BLaER1 (cell line): ENCODE measurements at regions not wholly inside any gene's neighbourhood (a gene's known extent, or its start where the extent isn't known, plus 50 kb on each side); places are given as distances from the start of the nearest gene placed in this dataset.
"Not testable (repeated sequence)": the region's sequence is repeated elsewhere in the genome, so short reads cannot be mapped to it uniquely, and the experiment has no call there.

Experiments used
- H3K27ac ChIP-seq: shearing (Covaris generic); formaldehyde crosslinking; 2 replicates; pipeline ENCODE4 v1.8.1; 2022
- H3K27me3 ChIP-seq: shearing (Covaris generic); formaldehyde crosslinking; 2 replicates; pipeline ENCODE4 v1.8.1; 2022
- H3K36me3 ChIP-seq: shearing (Covaris generic); formaldehyde crosslinking; 2 replicates; pipeline ENCODE4 v1.8.1; 2022
- H3K4me1 ChIP-seq: shearing (Covaris generic); formaldehyde crosslinking; 2 replicates; pipeline ENCODE4 v1.8.1; 2022
- H3K4me2 ChIP-seq: shearing (Covaris generic); formaldehyde crosslinking; 2 replicates; pipeline ENCODE4 v1.8.1; 2022
- H3K4me3 ChIP-seq: shearing (Covaris generic); formaldehyde crosslinking; 2 replicates; pipeline ENCODE4 v1.8.1; 2022
- H3K9ac ChIP-seq: shearing (Covaris generic); formaldehyde crosslinking; 2 replicates; pipeline ENCODE4 v1.8.1; 2022
- H3K9me3 ChIP-seq: shearing (Covaris generic); formaldehyde crosslinking; 2 replicates; pipeline ENCODE4 v1.8.1; 2022
- H4K20me1 ChIP-seq: shearing (Covaris generic); formaldehyde crosslinking; 2 replicates; pipeline ENCODE4 v1.8.1; 2022
- Cebpa-rat ChIP-seq: shearing (Covaris generic); IDR thresholded peaks from 2 replicates; pipeline ENCODE4 v1.8.1; 2022

DNA sequence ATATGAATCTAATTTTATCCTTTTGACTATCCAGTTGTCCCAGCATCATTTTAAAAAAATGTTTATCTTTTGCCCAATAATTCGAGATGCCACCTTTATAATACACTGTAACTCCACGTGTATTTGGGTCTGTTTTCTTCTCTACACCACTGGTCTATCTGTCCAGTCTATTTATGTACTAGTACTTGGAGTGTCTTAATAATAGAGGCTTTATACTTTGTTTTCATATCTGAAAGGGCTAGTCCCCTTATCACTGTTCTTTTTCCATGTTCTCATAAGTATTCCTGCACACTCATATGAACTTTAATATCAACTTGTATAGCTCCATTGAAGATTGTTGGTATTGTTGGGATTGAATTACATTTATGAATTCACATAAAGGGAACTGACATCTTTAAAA, 101.1 kb upstream of the RMP24 start:
- no peak overlapping the region for H3K9ac ChIP-seq
- TF ChIP-seq Cebpa-rat: no peak
- no peak overlapping the region for H3K4me2 ChIP-seq
- H4K20me1 ChIP-seq: no peaks in the 10 kb centered on the region
- H3K27me3 ChIP-seq: no peaks in the 10 kb centered on the region
- H3K9me3 ChIP-seq: no peaks in the 10 kb centered on the region
- H3K4me1 ChIP-seq: no peaks in the 10 kb centered on the region
- no peak overlapping the region for H3K4me3 ChIP-seq
- no peak overlapping the region for H3K27ac ChIP-seq
- no peaks in the 10 kb centered on the region for H3K36me3 ChIP-seq

DNA sequence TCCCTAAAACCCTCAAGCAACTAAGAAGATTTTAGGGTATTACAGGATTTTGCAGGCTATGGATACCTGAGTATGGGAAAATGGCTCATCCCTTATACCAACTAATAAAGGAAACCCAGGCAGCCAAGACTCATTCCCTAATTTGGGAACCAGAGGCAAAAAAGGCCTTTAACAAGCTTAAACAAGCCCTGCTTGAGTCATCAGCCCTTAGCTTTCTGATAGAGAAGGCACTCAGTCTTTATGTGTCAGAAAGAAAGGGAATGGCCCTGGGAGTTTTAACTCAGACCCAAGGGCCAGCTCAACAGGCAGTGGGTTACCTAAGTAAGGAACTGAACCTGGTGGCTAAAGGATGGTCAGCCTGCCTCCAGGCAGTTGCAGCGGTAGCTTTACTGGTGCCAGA, 96.9 kb upstream of the RMP24 start:
- Histone ChIP-seq H4K20me1 (no peaks in the 10 kb centered on the region), H3K9me3 (no peaks in the 10 kb centered on the region), H3K27ac (no peak overlapping the region), H3K9ac (no peak overlapping the region), H3K27me3 (no peaks in the 10 kb centered on the region), H3K4me1 (no peaks in the 10 kb centered on the region), H3K36me3 (no peaks in the 10 kb centered on the region), H3K4me2 (no peak overlapping the region), H3K4me3 (no peak overlapping the region)
- no peak for TF ChIP-seq Cebpa-rat

DNA sequence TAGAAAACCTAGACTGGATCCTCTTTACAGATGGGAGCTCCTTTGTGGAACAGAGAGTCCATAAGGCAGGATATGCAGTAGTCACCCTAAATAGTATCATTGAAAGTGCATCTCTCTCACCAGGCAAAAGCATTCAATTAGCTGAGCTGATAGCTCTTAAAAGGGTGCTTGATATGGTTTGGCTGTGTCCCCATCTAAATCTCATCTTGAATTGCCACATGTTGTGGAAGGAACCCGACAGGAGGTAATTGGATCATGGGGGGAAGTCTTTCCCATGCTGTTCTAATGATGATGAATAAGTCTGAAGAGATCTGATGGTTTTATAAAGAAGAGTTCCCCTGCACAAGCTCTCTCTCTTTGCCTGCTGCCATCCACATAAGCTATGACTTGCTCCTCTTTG, 96.2 kb upstream of the RMP24 start:
- no peak overlapping the region for H3K4me3 ChIP-seq
- TF ChIP-seq Cebpa-rat: no peak
- H3K27me3 ChIP-seq: no peaks in the 10 kb centered on the region
- H3K36me3 ChIP-seq: no peaks in the 10 kb centered on the region
- no peak overlapping the region for H3K4me2 ChIP-seq
- no peaks in the 10 kb centered on the region for H4K20me1 ChIP-seq
- no peak overlapping the region for H3K9ac ChIP-seq
- no peaks in the 10 kb centered on the region for H3K9me3 ChIP-seq
- no peaks in the 10 kb centered on the region for H3K4me1 ChIP-seq
- H3K27ac ChIP-seq: no peak overlapping the region

DNA sequence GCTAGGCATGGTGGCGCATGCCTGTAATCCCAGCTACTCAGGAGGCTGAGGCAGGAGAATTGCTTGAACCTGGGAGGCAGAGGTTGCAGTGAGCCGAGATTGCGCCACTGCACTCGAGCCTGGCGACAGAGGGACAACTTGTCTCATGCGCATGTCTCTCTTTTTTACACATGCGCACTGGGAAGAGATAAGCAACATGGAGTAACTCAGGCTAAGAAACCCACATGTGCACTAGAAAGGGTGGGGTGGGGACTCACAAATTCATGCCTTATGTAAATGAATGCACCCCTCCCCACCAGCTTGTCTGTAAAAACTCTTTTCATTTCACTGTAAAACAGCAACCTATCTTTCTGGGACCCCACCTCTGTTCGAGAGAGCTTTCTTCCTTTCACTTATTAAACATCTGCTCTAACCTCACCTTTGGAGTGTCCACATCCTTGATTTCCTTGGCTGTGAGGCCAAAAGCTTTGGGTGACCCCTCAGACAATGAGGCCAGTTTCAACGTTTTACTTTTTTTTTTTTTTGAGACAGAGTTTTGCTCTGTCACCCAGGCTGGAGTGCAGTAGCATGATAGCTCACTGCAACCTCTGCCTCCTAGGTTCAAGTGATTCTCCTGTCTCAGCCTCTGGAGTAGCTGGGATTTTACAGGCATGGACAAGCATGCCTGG, 91.6 kb upstream of the RMP24 start:
- H3K27me3 ChIP-seq: no peaks in the 10 kb centered on the region

DNA sequence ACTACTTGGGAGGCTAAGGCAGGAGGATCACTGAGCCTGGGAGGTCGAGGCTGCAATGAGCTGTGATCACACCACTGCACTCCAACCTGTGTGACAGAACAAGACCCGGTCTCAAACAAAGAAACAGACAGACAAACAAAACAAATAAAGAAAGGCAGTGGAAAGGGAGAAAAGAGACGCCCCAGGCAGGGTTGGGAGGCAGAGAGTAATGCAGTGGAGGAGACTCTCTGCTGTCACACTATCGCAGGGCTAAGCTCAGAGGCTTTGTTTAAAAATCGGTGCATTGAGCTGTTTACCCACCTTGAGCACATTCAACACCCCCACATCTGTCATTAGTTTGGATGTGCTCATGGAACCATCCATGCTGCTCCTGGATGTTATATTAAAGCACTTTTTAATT, 84.2 kb upstream of the RMP24 start:
- H3K36me3 ChIP-seq: no peaks in the 10 kb centered on the region
- H3K4me3 ChIP-seq: no peak overlapping the region
- no peak for TF ChIP-seq Cebpa-rat
- H3K27me3 ChIP-seq: no peaks in the 10 kb centered on the region
- H3K4me1 ChIP-seq: no peaks in the 10 kb centered on the region
- H3K9ac ChIP-seq: no peak overlapping the region
- no peaks in the 10 kb centered on the region for H4K20me1 ChIP-seq
- no peak overlapping the region for H3K4me2 ChIP-seq
- no peaks in the 10 kb centered on the region for H3K9me3 ChIP-seq
- no peak overlapping the region for H3K27ac ChIP-seq

More for the DNA sequence above, 91.6 kb upstream of the RMP24 start:
- H3K9me3 ChIP-seq: no peaks in the 10 kb centered on the region
- H3K27ac ChIP-seq: no peak overlapping the region
- no peak overlapping the region for H3K4me3 ChIP-seq
- H3K4me1 ChIP-seq: no peaks in the 10 kb centered on the region
- H3K9ac ChIP-seq: no peak overlapping the region
- no peaks in the 10 kb centered on the region for H4K20me1 ChIP-seq
- TF ChIP-seq Cebpa-rat: no peak
- H3K4me2 ChIP-seq: no peak overlapping the region
- H3K36me3 ChIP-seq: no peaks in the 10 kb centered on the region

DNA sequence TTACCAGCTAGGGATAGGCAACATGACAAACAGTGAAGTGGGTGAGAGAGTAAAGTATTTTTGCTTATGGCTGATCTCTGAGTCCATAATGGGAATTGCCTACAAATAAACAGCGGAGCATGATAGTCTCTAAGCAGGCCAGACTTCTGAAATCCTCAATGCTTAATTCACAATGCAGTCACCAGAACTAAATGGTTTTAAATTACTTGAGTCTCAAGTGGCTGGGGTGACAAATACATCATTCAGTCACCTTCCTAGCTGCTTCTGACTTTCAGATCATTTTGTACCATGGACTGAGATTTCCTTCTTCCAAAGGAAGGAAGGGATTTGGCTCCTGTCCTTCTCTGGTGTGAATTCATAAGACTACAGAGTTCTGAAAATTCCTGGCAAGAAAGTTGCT, 82.8 kb upstream of the RMP24 start:
- Histone ChIP-seq H3K4me2 (no peak overlapping the region), H4K20me1 (no peaks in the 10 kb centered on the region), H3K4me1 (no peaks in the 10 kb centered on the region), H3K27ac (no peak overlapping the region), H3K9ac (no peak overlapping the region), H3K9me3 (no peaks in the 10 kb centered on the region), H3K27me3 (no peaks in the 10 kb centered on the region), H3K4me3 (no peak overlapping the region), H3K36me3 (no peaks in the 10 kb centered on the region)
- TF ChIP-seq Cebpa-rat: no peak

DNA sequence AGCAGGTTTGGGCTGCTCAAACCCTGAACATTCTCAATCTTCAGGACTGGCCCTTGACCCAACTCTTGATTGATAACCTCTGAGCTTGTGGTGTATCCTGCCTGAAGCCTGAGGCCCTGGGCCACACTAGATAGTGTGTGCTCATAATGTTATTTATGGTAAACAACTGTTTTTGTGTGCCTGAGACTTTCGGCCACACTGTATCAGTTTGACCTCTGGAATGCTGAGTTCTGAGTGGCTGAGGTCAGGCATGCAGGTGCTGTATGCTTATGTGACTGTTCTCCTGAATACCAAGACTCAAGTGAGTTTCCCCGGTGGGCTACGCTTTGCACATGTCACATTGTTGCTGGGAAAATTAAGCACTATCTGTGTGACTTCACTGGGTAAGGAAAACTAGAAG, 82.2 kb upstream of the RMP24 start:
- H3K4me2 ChIP-seq: no peak overlapping the region
- no peak overlapping the region for H3K27ac ChIP-seq
- no peaks in the 10 kb centered on the region for H3K4me1 ChIP-seq
- H3K36me3 ChIP-seq: no peaks in the 10 kb centered on the region
- H4K20me1 ChIP-seq: no peaks in the 10 kb centered on the region
- H3K4me3 ChIP-seq: no peak overlapping the region
- TF ChIP-seq Cebpa-rat: no peak
- no peak overlapping the region for H3K9ac ChIP-seq
- no peaks in the 10 kb centered on the region for H3K27me3 ChIP-seq
- H3K9me3 ChIP-seq: no peaks in the 10 kb centered on the region

DNA sequence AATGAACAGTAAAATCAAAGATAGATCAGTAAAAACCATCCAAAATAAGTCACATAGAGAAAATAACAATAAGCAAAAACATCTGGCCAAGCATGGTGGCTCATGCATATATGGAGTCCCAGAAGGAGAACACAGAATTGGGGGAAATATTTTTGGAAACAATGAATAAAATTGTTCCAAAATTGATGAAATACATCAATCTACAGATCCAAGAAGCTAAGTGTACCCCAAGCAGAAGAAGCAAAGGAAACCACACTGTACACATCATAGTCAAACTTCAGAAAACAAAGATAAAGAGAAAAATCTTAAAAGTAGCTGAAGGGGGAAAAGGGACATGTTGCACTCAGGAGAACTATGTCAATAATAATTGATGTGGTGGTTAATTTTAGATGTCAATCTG, 80.4 kb upstream of the RMP24 start:
- Histone ChIP-seq H3K4me3 (no peak overlapping the region), H3K27ac (no peak overlapping the region), H3K9ac (no peak overlapping the region), H3K4me2 (no peak overlapping the region), H3K36me3 (no peaks in the 10 kb centered on the region), H3K27me3 (no peaks in the 10 kb centered on the region), H4K20me1 (no peaks in the 10 kb centered on the region), H3K4me1 (no peaks in the 10 kb centered on the region), H3K9me3 (0 out of 2 replicates have a peak, but pooled peaks cover 2% of the 10 kb centered on the region)
- no peak for TF ChIP-seq Cebpa-rat

DNA sequence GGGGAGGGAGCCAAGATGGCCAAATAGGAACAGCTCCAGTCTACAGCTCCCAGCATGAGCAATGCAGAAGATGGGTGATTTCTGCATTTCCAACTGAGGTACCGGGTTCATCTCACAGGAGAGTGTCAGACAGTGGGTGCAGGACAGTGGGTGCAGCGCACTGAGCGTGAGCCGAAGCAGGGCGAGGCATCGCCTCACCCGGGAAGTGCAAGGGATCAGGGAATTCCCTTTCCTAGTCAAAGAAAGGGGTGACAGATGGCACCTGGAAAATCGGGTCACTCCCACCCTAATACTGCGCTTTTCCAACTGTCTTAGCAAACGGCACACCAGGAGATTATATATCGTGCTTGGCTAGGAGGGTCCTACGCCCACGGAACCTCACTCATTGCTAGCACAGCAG, 75.0 kb upstream of the RMP24 start:
- H3K4me3 ChIP-seq, H3K27me3 ChIP-seq, H3K4me1 ChIP-seq, H4K20me1 ChIP-seq, H3K4me2 ChIP-seq, H3K36me3 ChIP-seq, H3K9ac ChIP-seq, H3K27ac ChIP-seq: not testable (repeated sequence)
- peaks cover 15% of the 10 kb centered on the region for H3K9me3 ChIP-seq

DNA sequence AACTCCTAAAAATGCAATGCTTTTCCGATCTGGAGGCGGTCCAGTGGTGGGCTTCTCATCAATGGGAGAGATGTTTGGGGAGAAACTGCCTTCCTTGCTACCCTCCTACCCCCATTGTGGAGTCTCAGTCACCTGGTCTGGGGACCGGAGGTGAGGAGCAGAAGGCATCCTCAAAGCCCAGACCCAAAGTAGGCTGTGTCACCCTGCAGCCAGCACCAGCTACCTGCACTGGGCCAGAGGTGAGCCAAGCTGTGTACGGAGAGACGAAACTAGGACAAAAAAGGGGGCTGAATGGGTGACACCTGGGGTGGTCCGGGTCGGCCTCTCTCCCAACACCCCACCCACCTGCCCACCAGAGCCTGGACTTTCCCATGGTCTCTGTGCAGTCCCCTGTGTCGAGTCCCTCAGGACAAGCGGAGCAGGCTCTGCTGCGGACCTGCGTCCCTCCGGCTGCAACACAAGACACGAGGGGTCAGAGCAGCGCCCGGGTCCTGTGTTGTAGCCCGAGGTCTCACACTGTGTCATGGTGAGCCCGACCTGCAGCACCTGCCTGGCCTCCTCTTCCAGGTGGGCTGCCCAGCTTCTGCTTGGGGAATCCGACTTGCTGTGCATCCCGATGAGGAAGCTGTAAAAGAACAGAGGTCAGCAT, 68.0 kb upstream of the RMP24 start:
- H3K27me3 ChIP-seq: no peaks in the 10 kb centered on the region
- H3K9me3 ChIP-seq: no peaks in the 10 kb centered on the region
- no peak overlapping the region for H3K4me3 ChIP-seq
- H3K4me1 ChIP-seq: no peaks in the 10 kb centered on the region
- H3K36me3 ChIP-seq: no peaks in the 10 kb centered on the region
- no peak overlapping the region for H3K27ac ChIP-seq
- TF ChIP-seq Cebpa-rat: no peak
- no peaks in the 10 kb centered on the region for H4K20me1 ChIP-seq
- H3K4me2 ChIP-seq: no peak overlapping the region
- no peak overlapping the region for H3K9ac ChIP-seq

DNA sequence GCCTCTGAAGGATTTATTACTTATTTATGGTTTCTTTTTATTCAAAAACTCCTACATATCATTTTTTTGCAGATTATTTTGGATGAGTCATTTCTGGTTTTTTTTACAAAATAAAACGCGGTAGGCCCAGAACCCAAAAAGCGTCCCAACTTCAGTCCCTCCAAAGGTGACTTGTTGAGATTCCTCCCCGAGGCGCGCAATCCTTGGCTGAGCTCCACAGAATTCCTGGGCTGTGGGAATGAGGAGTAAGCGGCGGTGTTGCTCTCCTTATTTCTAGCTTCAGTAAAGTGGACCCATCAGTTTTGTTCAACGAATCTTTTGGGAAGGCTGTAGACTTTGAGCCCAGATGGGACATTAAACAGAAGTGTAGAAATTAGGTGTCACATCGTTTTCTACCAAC, 67.0 kb upstream of the RMP24 start:
- no peaks in the 10 kb centered on the region for H3K9me3 ChIP-seq
- H4K20me1 ChIP-seq: no peaks in the 10 kb centered on the region
- no peak for TF ChIP-seq Cebpa-rat
- no peaks in the 10 kb centered on the region for H3K4me1 ChIP-seq
- H3K36me3 ChIP-seq: no peaks in the 10 kb centered on the region
- H3K27ac ChIP-seq: no peak overlapping the region
- no peak overlapping the region for H3K4me3 ChIP-seq
- no peak overlapping the region for H3K9ac ChIP-seq
- no peak overlapping the region for H3K4me2 ChIP-seq
- H3K27me3 ChIP-seq: no peaks in the 10 kb centered on the region

DNA sequence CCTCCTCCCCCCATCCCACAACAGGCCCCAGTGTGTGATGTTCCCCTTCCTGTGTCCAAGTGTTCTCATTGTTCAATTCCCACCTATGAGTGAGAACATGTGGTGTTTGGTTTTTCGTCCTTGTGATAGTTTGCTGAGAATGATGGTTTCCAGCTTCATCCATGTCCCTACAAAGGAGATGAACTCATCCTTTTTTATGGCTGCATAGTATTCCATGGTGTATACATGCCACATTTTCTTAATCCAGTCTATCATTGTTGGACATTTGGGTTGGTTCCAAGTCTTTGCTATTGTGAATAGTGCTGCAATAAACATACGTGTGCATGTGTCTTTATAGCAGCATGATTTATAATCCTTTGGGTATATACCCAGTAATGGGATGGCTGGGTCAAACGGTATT, 66.2 kb upstream of the RMP24 start:
- not testable (repeated sequence) for H3K4me1 ChIP-seq, H4K20me1 ChIP-seq, H3K9me3 ChIP-seq, H3K4me3 ChIP-seq, H3K27ac ChIP-seq, H3K36me3 ChIP-seq, H3K9ac ChIP-seq, H3K27me3 ChIP-seq, H3K4me2 ChIP-seq
